HG03520 (cell line): ENCODE measurements at regions not wholly inside any gene's neighbourhood (a gene's known extent, or its start where the extent isn't known, plus 50 kb on each side); places are given as distances from the start of the nearest gene placed in this dataset.

Experiments
- ATAC-seq: cut with Tn5 transposase; IDR thresholded peaks from one replicate; pipeline ENCODE4 v1.9.1; 2021; ENCODE audit warnings: mild to moderate bottlenecking, moderate library complexity; ENCODE audit not compliant: unreplicated experiment

DNA sequence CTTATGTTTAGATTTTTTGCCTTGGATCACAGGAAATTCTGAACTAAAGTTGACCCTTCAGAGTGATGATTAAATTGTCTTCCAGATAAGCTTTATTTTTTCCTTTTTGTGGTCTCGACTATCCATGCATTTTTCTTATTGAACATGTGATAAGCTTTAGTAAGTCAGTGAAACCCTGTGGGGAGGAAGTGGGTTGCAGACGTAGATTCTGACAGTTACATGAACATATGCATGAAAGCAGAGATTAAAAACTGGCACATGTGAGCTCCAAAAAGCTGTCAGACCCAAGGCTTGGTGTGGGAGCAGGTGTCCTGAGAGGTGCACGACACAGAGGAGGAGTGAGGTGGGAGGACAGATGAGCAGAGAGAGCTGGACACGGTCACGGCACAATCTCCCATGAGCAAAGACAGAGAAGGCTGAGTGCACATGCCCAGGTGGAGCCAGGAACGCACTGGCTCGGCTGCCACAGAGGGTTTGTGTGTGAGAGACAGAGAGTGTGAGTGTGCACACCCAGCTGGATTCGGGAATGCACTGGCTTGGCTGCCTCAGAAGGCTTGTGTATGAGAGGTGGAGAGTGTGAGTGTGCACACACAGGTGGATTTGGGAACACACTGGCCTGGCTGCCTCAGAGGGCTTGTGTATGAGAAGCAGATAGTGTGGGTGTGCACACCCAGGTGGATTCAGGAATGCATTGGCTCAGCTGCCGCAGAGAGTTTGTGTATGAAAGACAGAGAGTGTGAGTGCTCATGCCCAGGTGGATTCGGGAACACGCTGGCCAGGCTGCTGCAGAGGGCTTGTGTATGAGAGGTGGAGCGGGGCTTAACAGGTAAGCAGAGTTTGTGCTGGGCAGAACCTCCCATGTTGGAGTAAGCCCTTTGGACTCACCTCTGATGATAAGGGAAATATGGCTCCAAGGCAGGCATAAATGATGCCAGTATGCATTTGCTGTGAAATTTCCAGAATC is 849.1 kb upstream of the SALL3 start:
- ATAC-seq: no peak

DNA sequence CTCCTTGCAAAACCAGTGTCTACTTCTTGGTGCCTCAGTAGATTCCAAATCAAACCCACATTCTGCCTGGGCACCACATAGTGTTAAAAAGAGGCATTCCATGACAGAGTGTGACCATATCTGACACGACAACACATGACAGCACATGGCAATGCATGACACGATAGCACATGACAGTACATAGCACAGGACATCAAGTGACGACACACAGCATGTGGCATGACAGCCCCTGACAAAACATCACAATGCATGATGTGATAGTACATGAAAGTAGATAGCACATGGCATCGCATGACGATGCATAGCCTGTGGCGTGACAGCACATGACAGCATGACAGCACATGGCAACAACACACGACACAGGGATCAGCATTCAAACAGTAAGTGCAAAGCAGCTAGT is 845.9 kb upstream of the SALL3 start:
- no peak for ATAC-seq

DNA sequence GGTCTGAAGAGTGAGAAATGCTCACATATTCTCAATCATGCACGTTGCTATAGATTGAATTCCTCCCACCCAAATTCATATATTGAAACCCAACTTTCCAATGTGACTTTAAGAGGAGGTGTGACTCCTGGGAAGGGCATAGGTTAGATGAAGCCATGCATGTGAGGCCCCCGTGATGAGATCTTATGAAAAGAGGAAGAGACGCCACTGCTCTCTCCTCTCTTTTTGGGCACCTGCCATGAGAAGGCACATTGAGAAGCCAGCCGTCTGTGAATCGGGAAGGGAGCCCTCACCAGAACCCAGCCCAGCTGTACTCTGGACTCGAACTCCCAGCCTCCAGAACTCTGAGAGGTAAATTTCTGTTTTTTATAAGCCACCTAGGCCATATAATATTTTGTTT is 842.6 kb upstream of the SALL3 start:
- ATAC-seq: no peak

DNA sequence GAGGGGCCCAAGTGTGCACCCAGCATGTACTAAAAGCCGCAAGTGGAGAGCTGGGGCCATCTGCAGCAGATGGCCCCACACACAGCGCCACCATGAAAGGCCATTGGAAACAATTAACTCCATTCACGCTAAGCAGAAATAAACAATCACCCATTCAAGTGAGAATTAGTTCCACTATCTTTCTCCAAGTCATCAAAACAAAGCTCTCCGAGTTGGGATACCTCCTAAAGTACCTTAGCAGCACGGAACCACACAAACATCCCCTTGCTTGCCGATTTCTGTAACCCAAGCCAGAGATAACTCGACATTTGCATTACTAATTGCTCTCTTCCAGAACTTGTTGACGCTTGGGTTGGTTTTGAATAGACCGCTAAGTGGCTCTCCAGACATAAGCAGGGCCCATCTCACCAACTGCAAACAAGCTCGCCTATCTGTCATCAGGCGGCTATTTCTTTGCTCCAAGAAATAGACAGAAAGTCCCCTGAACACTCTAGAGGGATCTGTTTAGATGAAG is 840.6 kb upstream of the SALL3 start:
- ATAC-seq: no peak

DNA sequence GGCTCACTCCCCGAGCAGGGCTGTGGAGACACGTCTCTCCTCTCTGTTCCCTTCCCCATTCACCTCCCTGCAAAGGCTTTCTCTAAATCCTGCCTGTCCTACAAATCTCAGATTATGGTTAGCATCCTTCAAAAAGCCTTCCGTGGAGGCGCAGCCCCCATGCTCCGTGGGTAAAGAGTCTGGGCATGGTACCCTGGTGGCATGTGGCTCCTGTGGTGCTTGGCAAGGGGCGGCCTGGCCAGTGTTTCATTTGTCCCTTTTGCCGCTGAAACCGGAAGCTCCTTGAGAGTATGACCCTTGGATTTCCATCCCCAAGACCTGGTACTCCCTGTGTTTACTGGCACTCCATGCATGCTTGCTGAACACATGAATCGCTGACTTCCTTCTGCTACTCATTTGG is 839.3 kb upstream of the SALL3 start:
- no peak for ATAC-seq

DNA sequence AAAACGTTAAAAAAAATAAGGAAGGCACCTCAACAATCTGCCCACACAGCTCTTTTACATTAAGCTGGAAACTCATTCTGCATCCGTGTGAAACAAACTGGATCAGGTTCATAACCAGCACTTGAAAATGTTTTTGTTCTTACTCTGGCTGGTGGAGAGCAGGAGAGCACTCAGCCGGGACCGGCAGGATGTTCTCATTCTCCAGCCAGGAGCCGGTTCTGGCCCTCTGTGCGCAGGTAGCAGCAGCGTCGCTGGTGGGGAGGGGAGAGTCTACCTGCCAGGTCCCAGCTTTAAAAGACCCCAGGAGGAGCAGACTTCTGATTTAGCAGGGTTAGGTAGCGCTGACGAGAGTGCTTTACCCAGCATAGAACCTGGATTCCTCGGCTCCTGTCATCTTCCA is 834.9 kb upstream of the SALL3 start:
- ATAC-seq: no peak

DNA sequence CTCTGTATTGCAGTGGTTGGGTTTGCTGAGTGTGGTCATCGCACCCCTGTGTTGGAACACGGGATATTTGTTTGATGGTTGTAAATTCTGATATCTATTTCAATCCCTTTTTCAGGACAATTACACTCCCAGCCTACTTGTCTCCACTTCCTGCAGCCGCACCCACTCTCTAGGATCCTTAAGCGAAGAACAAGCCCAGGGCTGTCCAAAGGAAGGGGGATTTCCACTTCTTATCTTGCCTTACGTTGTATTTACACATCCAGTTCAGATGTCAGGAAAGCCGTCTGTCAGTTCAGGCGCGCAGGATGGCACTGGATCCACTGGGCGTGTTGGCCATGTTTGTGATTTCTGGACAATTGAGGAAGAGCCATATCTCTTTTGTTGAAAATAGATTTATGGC is 834.5 kb upstream of the SALL3 start:
- ATAC-seq: no peak

DNA sequence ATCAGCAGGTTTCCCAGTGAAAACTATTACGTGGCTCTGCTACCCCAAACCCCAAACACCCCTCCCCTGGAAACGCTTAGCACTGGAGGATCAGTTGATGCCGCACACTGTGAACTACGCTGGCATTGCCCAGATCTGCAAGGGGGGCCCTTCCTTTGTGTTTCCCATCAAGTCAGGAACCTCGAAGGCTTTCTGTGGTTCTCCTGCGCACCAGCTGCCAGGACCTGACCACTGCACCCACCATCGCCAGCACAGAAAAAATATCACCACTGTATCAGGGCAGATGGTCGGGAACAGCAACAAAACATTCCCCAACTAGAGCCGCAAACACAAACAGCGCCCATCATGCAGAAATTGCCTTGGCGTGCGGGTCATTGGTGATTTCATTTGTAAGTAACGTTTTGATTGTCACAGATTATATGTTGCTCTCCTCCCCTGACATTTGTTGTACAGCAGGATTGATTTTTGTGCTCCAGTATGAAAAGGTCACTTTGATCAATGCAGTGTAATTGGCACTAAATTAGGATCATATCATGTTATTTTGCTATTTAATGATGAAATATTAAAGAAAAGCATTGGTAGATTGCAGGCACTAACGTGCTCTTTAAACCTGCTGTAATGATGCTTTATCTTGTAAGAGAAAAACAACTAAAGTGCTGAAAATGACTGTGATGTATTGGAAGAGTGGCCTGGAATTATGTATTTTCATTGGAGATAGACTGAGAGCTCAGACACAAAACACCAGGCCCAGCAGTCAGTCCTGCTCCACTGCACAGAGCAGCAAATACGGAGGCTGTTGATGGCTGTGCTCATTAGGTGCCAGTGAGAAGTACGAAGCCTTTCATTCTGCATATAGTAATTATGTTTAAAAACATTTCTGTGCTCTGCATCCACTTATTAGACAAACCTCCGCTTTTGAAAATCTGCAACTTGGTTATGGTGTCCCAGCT is 833.2 kb upstream of the SALL3 start:
- ATAC-seq: no peak

DNA sequence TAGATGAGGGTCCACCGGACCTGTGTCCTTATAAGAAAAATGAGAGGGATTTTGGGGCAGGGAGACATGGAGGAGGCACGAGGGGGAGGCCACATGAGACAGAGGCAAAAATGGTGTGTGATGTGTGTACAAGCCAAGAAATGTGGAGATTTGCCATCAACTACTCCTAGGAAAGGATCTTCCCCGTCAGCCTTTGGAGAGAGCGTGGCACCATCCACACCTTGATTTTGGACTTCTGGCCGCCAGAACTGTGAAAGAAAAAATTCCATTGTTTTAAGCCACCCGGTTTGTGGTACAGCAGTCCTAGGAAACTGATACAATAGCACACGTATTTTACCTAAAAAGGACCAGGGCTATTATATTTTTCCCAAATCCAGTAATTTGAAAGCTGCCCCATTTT is 829.0 kb upstream of the SALL3 start:
- no peak for ATAC-seq

DNA sequence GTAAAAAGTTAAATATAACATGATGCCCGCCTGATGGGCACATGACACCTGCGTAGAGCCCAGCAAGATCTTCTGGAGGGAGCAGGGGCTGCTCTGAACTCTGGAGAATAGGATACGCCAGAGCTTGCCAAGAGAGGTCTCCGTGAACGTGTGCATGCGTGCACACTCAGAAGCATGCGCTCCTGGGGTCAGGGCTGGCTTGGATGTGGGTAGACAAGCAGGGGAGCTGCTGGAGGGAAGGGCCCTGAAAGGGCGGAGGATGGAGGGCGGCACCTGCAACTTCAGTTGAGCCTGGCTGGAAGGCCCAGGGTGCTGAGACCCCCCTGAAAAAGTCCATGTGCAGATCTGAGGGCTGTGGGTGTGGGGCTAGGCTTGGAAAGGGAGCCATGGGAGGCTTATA is 828.4 kb upstream of the SALL3 start:
- no peak for ATAC-seq

DNA sequence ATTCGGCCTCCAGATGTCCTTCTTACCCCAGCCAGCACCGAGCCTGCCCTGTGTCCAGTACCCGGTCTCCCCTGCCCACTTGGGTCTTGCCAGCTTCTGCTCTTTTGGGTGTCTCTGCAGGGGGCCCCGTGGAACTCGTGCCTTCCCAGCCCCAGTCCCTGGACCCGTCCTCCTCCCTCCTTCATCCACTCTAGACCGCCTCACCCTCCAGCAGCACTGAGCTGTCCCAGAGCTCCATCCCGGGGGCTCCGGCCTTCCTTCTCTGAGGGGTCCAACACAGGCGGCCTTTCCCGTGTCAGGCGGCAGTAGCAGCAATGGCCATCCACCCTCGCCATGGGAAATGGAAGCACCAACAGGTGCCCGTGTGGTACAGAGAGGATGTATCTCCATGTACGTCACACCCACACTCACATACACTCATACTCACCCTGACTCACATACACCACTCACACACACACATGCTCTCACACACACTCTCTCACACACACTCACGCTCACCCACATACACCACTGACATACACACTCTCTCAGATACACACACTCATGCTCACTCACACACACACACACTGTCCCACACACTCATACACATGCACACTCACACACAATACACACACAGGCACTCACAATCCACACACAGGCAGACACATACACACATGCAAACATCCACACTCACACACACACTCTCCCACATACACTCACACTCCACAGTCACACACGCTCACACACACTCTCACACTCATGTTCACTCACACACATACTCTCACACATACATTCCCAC is 827.5 kb upstream of the SALL3 start:
- ATAC-seq: no peak

DNA sequence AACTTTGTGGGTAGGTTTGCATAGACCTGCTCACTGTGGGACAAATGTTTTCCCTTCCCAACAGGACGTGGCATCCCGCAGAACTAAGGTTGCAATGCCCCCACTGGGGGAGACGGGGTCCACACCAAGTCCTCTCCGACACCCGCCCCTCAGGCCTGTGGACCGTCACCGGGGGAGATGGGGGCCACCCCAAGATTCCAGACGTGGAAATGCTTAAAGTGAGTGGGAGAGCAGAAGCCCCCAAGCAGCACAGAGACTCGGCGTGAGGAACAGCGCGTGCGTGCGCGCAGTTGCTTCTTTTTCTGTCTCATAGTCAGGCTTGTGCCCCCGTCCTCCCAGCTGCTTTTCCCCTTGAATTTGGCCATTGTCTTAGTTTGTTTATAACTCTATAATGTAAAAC is 826.3 kb upstream of the SALL3 start:
- no peak for ATAC-seq

DNA sequence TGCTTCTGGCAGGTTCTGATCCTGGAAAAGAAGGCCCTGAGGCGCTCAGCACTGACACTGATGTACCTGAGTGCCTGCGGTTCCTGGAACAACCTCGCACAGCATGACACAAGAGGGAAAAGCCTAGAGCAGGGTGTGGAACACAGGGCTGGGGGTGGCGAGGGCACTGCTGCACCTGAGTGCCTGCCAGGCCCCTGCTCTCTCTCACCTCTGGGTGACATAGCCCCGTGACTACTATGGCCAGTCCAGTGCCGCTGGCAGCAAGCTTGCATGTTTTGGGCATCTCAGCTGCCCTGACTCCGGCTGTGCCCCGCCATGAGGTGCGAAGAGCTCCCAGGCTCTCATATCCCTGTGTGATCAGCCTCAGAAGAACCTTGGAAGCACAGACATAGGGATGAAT is 825.2 kb upstream of the SALL3 start:
- no peak for ATAC-seq

DNA sequence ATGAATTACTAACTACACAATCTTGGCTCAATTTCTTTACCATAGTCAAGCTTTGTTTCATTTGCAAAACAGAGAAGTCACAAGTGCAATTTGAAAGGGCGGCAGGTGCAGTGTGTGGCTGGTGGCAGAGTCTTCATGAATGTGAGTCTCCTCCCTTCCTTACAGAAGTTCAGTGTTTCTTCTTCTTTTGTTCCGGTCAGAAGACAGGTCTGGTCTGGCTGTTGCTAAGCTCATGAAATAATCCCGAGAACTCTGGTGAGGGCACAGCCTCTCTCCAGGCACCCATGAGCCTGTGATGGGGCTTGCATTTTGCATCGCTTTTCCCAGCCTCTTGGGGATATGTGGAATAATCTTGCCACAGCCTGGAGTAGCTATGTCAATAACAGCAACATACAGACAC is 824.8 kb upstream of the SALL3 start:
- no peak for ATAC-seq

DNA sequence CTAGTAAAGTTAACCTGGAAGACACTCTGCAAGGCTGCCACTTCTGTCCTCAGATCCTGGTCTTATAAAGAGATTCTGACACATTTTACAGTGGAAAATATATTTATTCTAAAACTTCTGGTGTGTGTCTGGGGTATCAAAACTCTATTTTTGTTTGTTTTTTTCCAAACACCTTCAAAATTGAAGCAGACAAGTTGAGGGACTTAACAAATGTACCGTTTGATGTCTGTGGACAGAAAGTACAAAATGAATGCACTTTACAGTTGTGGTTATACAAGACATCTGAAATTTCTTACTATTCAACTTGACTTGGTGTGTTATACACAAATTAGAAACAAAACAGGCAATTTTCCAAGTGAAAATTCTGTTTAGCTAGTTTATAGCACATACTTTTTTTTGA is 823.2 kb upstream of the SALL3 start:
- no peak for ATAC-seq

DNA sequence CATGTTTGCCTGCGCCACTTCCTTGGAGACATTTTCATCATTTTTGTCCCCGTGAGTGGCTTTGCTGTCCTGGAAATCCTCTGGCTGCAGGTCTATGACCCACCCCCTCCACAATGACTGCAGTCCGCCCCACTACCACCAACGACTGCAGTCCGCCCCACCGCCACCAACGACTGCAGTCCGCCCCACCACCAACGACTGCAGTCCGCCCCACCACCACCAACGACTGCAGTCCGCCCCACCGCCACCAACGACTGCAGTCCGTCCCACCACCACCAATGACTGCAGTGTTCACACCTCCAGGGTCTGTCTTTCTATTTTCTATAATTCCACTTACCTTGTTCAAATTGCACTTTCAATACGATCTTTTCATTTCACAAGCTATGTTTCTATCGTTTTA is 820.7 kb upstream of the SALL3 start:
- ATAC-seq: no peak

DNA sequence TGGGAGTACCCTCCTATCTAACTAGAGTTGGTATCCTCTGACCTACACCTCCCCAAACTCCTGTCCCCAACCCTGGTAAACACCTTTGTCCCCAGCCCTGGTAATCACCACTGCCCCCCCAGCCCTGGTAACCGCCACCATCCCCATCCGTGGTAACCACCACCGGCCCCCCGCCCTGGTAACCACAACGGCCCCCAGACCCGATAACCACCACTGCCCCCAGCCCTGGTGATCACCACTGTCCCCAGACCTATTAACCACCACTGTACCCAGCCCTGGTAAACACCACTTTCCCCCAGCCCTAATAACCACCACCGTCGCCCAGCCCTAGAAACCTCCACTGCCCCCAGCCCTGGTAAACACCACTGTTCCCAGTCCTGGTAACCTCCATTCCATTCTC is 820.2 kb upstream of the SALL3 start:
- no peak for ATAC-seq

DNA sequence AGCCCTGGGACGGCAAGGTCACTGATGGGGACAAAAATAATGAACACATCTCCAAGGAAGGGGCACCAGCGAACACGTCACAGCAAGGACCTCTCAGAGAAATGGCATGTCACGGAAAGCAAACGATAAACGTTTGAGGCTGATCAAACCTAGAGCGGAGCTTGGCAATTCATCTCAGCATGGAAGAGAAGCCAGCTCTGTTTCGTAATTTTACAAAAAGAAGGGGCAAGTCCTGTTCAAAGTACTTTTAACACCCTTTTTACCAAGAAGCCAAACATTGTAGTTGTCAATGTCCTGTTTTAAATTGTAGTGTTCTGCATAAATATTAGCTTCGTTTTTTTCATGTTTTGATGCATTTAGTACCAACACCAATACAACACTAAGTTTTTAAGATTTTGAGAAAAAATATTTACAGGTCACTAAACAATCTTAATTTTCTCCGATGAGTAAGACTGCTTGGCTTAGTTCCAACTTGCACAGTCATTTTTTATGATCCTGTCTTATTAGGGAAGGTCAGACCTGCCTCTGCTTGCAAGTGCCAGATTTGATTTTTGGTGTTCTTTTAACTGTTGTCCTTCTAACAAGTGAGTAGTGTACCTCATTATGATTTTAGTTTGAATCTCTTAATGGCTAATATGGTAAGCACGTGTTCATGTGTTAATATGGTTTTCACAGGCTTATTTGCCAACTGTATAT is 818.5 kb upstream of the SALL3 start:
- ATAC-seq: no peak

DNA sequence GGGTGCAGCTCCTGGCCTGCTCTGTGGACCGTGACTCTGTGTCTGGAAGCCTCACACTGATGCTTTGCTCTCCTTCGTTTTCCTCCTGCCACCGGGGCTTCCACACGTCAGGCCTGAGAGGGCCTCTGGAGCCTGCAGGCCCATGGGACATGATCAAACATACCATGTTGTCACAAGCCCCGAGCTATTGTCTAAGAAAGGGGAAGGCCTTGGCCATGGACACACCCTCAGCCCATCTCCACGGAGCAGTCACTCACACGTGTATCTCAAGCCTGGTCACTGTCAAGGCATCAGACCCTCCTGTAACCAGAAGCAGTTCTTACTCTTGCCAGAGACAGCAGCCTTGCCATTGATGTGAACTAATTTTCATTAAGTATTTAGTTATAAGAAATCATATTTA is 814.1 kb upstream of the SALL3 start:
- no peak for ATAC-seq

DNA sequence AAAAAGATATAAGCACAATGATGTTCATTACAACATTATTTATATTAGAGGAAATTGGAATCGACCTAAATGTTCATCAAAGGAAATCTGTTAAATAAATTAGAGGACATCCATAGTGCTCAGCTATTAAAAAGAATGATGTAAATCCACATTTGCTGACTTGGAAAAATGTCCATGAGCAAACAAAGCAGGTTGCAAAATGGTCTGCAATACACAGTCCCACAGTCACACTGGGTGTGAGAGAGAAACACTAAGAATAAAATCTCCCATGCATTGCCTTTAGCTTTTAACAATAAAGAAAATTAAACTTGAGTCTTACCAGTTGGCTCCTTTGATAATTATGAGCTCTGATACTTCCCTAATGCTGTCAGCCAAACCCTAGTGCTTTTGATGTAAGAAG is 811.1 kb upstream of the SALL3 start:
- ATAC-seq: no peak
